ENCODE measurements at regions not wholly inside any gene's neighbourhood (a gene's known extent, or its start where the extent isn't known, plus 50 kb on each side); places are given as distances from the start of the nearest gene placed in this dataset.
A peak's percentile ranks its signal among the peaks of the same experiment; 100 is the strongest.
"Not testable (repeated sequence)": the region's sequence is repeated elsewhere in the genome, so short reads cannot be mapped to it uniquely, and the experiment has no call there.

GRCh38 chr3:104353951-104354350, 1012.8 kb upstream of the ALCAM start:
- Histone ChIP-seq H3K27me3 (no peaks in the 10 kb centered on the region), H3K36me3 (no peaks in the 10 kb centered on the region), H3K9me3 (peaks cover 6% of the 10 kb centered on the region; the same call in 1 of the 2 replicates), H3K4me3 (no peak overlapping the region)
- no peak for DNase-seq

- no peaks in the 10 kb centered on the region for H3K27me3 ChIP-seq
- peak; percentile 47 for DNase-seq
- H3K4me3 ChIP-seq: no peak overlapping the region
- H3K36me3 ChIP-seq: no peaks in the 10 kb centered on the region
- H3K9me3 ChIP-seq: no peaks in the 10 kb centered on the region
Observed at GRCh38 chr3:104359546-104359945, 1007.2 kb upstream of the ALCAM start.

GRCh38 chr3:104360038-104360437, 1006.7 kb upstream of the ALCAM start:
- Histone ChIP-seq H3K4me3 (no peak overlapping the region), H3K36me3 (no peaks in the 10 kb centered on the region), H3K27me3 (no peaks in the 10 kb centered on the region), H3K9me3 (no peaks in the 10 kb centered on the region)
- no peak for DNase-seq

GRCh38 chr3:104361748-104362147, 1005.0 kb upstream of the ALCAM start:
- H3K9me3 ChIP-seq, DNase-seq, H3K4me3 ChIP-seq, H3K27me3 ChIP-seq, H3K36me3 ChIP-seq: not testable (repeated sequence)

- Histone ChIP-seq H3K36me3 (no peaks in the 10 kb centered on the region), H3K27me3 (no peaks in the 10 kb centered on the region), H3K4me3 (no peak overlapping the region), H3K9me3 (no peaks in the 10 kb centered on the region)
- DNase-seq: no peak
Observed at GRCh38 chr3:104362319-104362718, 1004.4 kb upstream of the ALCAM start.

GRCh38 chr3:104367000-104367399, 999.7 kb upstream of the ALCAM start:
- H3K36me3 ChIP-seq: no peaks in the 10 kb centered on the region
- H3K9me3 ChIP-seq: no peaks in the 10 kb centered on the region
- H3K4me3 ChIP-seq: no peak overlapping the region
- DNase-seq: no peak
- H3K27me3 ChIP-seq: no peaks in the 10 kb centered on the region

GRCh38 chr3:104368760-104369159, 997.9 kb upstream of the ALCAM start:
- H3K4me3 ChIP-seq: no peak overlapping the region
- H3K27me3 ChIP-seq: no peaks in the 10 kb centered on the region
- no peak for DNase-seq
- H3K36me3 ChIP-seq: no peaks in the 10 kb centered on the region
- H3K9me3 ChIP-seq: no peaks in the 10 kb centered on the region

GRCh38 chr3:104385421-104385820, 981.3 kb upstream of the ALCAM start:
- DNase-seq: no peak
- Histone ChIP-seq H3K27me3 (no peaks in the 10 kb centered on the region), H3K36me3 (no peaks in the 10 kb centered on the region), H3K9me3 (no peaks in the 10 kb centered on the region), H3K4me3 (no peak overlapping the region)

GRCh38 chr3:104388619-104389018, 978.1 kb upstream of the ALCAM start:
- Histone ChIP-seq H3K9me3 (no peaks in the 10 kb centered on the region), H3K27me3 (no peaks in the 10 kb centered on the region), H3K36me3 (no peaks in the 10 kb centered on the region), H3K4me3 (no peak overlapping the region)
- no peak for DNase-seq

- no peaks in the 10 kb centered on the region for H3K36me3 ChIP-seq
Observed at GRCh38 chr3:104392327-104392726, 974.4 kb upstream of the ALCAM start.

GRCh38 chr3:104396974-104397669, 969.6 kb upstream of the ALCAM start:
- Histone ChIP-seq H3K27me3 (no peaks in the 10 kb centered on the region), H3K36me3 (no peaks in the 10 kb centered on the region), H3K9me3 (no peaks in the 10 kb centered on the region; the same call in 1 of the 2 replicates), H3K4me3 (no peak overlapping the region)
- DNase-seq: no peak

More at GRCh38 chr3:104392327-104392726, 974.4 kb upstream of the ALCAM start:
- H3K9me3 ChIP-seq: no peaks in the 10 kb centered on the region
- no peak overlapping the region for H3K4me3 ChIP-seq
- no peak for DNase-seq
- H3K27me3 ChIP-seq: no peaks in the 10 kb centered on the region

GRCh38 chr3:104397713-104398112, 969.0 kb upstream of the ALCAM start:
- Histone ChIP-seq H3K27me3 (no peaks in the 10 kb centered on the region), H3K4me3 (no peak overlapping the region), H3K36me3 (no peaks in the 10 kb centered on the region), H3K9me3 (no peaks in the 10 kb centered on the region; the same call in 1 of the 2 replicates)
- DNase-seq: no peak

- H3K36me3 ChIP-seq: no peaks in the 10 kb centered on the region
- no peaks in the 10 kb centered on the region; the same call in 1 of the 2 replicates for H3K9me3 ChIP-seq
- no peak overlapping the region for H3K4me3 ChIP-seq
- H3K27me3 ChIP-seq: no peaks in the 10 kb centered on the region
- no peak for DNase-seq
Observed at GRCh38 chr3:104402902-104403301, 963.8 kb upstream of the ALCAM start.

GRCh38 chr3:104411757-104412156, 955.0 kb upstream of the ALCAM start:
- Histone ChIP-seq H3K27me3 (no peaks in the 10 kb centered on the region), H3K36me3 (no peaks in the 10 kb centered on the region), H3K4me3 (no peak overlapping the region), H3K9me3 (no peaks in the 10 kb centered on the region)
- DNase-seq: no peak

- no peaks in the 10 kb centered on the region for H3K9me3 ChIP-seq
- DNase-seq: no peak
- H3K4me3 ChIP-seq: no peak overlapping the region
- H3K36me3 ChIP-seq: no peaks in the 10 kb centered on the region
- no peaks in the 10 kb centered on the region for H3K27me3 ChIP-seq
Observed at GRCh38 chr3:104412608-104413580, 953.8 kb upstream of the ALCAM start.

- Histone ChIP-seq H3K9me3 (no peaks in the 10 kb centered on the region), H3K4me3 (no peak overlapping the region), H3K36me3 (no peaks in the 10 kb centered on the region), H3K27me3 (no peaks in the 10 kb centered on the region)
- no peak for DNase-seq
Observed at GRCh38 chr3:104428337-104428925, 938.3 kb upstream of the ALCAM start.

- H3K36me3 ChIP-seq: no peaks in the 10 kb centered on the region
- DNase-seq: no peak
- H3K27me3 ChIP-seq: no peaks in the 10 kb centered on the region
- H3K4me3 ChIP-seq: no peak overlapping the region
- no peaks in the 10 kb centered on the region for H3K9me3 ChIP-seq
Observed at GRCh38 chr3:104429727-104430126, 937.0 kb upstream of the ALCAM start.
